ENCODE measurements at regions not wholly inside any gene's neighbourhood (a gene's known extent, or its start where the extent isn't known, plus 50 kb on each side); places are given as distances from the start of the nearest gene placed in this dataset.

DNA sequence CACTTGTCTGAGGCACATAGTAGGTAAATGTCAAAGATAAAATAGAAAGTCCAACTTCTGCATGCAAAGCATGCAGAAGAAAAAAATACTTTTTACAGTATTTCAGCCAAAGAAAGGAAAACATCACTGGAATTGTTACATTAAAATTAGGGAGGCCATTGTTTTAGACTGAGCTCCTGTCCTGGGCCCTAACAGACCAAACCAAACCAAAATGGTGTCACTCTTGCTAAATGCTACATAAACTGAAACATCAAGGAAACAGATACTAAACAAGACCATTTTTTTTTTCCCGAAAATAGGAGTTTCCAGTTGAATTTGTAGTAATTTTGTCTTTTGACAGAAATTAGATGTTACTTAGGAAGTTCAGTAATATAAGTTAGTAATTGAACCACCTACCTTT lies 508.8 kb downstream of the DSC3 start:
- intact Hi-C loops (cut with micrococcal nuclease): no loop called here
- H3K27me3 Mint-ChIP-seq: no peaks in the 10 kb centered on the region
- no peak for TF ChIP-seq EZH2 (IDR thresholded peaks at IDR 0.05; ENCODE audit: borderline replicate concordance, insufficient read depth, low read depth, low read length, poor library complexity, severe bottlenecking)
- TF ChIP-seq CTCF (IDR thresholded peaks at IDR 0.05): no peak

DNA sequence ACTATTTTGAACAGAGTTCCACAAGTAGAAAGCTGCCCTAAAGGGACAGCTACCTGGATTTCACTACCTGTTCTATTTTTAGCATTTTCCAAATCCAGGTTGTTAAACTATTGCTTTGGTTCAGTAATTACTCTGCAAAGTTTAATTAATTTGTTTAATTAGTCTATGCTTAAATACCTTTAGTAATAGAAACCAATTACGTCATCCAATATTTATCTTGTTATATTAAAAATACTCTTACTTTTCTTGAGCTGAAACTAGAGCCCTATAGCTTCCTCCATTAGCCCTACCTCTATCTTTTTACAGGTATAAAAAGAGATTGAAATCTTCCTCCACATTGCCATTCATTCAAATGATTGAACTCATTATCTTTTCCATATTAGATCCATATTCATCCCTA lies 514.6 kb downstream of the DSC3 start:
- H3K27me3 Mint-ChIP-seq: no peaks in the 10 kb centered on the region

More for the DNA sequence above, 508.8 kb downstream of the DSC3 start:
- ChIA-PET POLR2A (no interaction called here), CTCF (no interaction called here)
- Histone ChIP-seq H2AFZ (ENCODE audit: insufficient read depth, low read depth, low read length, poor library complexity, severe bottlenecking) (no peak overlapping the region), H3K9ac (ENCODE audit: low read length) (no peak overlapping the region), H3K36me3 (replicated peaks in 1 of 2; ENCODE audit: control extremely low read depth in 1 of 2, control insufficient read depth in 1 of 2, extremely low read depth in 1 of 2, insufficient read depth in 2 of 2, low read length in 1 of 2) (no peaks in the 10 kb centered on the region), H3K4me2 (replicated peaks; ENCODE audit: low read depth, low read length, poor library complexity, severe bottlenecking) (no peak overlapping the region), H3K9me3 (ENCODE audit: control extremely low read depth in 1 of 3, control insufficient read depth in 2 of 3, insufficient read depth in 1 of 3, low read length in 2 of 3) (no peaks in the 10 kb centered on the region), H3K27ac (ENCODE audit: low read length in 2 of 2) (no peak overlapping the region), H3K79me2 (ENCODE audit: control insufficient read depth, insufficient read depth, low read length) (no peaks in the 10 kb centered on the region), H3K4me3 (ENCODE audit: control extremely low read depth in 1 of 5, extremely low read depth in 1 of 5, insufficient read depth in 1 of 5, low read depth in 2 of 5, low read length in 4 of 5) (no peak overlapping the region), H3K27me3 (replicated peaks in 1 of 4; ENCODE audit: control extremely low read depth in 1 of 4, control insufficient read depth in 3 of 4, insufficient read depth in 4 of 4, low read length in 3 of 4) (no peaks in the 10 kb centered on the region), H4K20me1 (ENCODE audit: control insufficient read depth, insufficient read depth, low read length, poor library complexity, severe bottlenecking) (no peaks in the 10 kb centered on the region), H3K4me1 (ENCODE audit: control insufficient read depth in 2 of 2, insufficient read depth in 2 of 2, low read length in 2 of 2) (no peaks in the 10 kb centered on the region)
- DNase-seq (no peak), ATAC-seq (ENCODE audit: low read depth) (no peak)
- Mint-ChIP-seq H3K4me1 (no peaks in the 10 kb centered on the region), H3K4me3 (no peak overlapping the region), H3K27ac (no peak overlapping the region), H3K9me3 (ENCODE audit: insufficient read depth) (peaks cover 6% of the 10 kb centered on the region)
- no CpG with 5 or more reads among the region's 1 CpG for WGBS (ENCODE audit: insufficient coverage)

More for the DNA sequence above, 514.6 kb downstream of the DSC3 start:
- ATAC-seq (ENCODE audit: low read depth) (no peak), DNase-seq (no peak)
- ChIA-PET CTCF (no interaction called here), POLR2A (no interaction called here)
- Histone ChIP-seq H3K4me2 (replicated peaks; ENCODE audit: low read depth, low read length, poor library complexity, severe bottlenecking) (no peak overlapping the region), H3K36me3 (replicated peaks in 1 of 2; ENCODE audit: control extremely low read depth in 1 of 2, control insufficient read depth in 1 of 2, extremely low read depth in 1 of 2, insufficient read depth in 2 of 2, low read length in 1 of 2) (no peaks in the 10 kb centered on the region), H3K4me1 (ENCODE audit: control insufficient read depth in 2 of 2, insufficient read depth in 2 of 2, low read length in 2 of 2) (no peaks in the 10 kb centered on the region), H3K4me3 (ENCODE audit: control extremely low read depth in 1 of 5, extremely low read depth in 1 of 5, insufficient read depth in 1 of 5, low read depth in 2 of 5, low read length in 4 of 5) (no peak overlapping the region), H2AFZ (ENCODE audit: insufficient read depth, low read depth, low read length, poor library complexity, severe bottlenecking) (no peak overlapping the region), H3K9me3 (ENCODE audit: control extremely low read depth in 1 of 3, control insufficient read depth in 2 of 3, insufficient read depth in 1 of 3, low read length in 2 of 3) (no peaks in the 10 kb centered on the region), H4K20me1 (ENCODE audit: control insufficient read depth, insufficient read depth, low read length, poor library complexity, severe bottlenecking) (no peaks in the 10 kb centered on the region), H3K27me3 (replicated peaks in 1 of 4; ENCODE audit: control extremely low read depth in 1 of 4, control insufficient read depth in 3 of 4, insufficient read depth in 4 of 4, low read length in 3 of 4) (no peaks in the 10 kb centered on the region), H3K27ac (ENCODE audit: low read length in 2 of 2) (no peak overlapping the region), H3K79me2 (ENCODE audit: control insufficient read depth, insufficient read depth, low read length) (no peaks in the 10 kb centered on the region), H3K9ac (ENCODE audit: low read length) (no peak overlapping the region)
- no peak for TF ChIP-seq EZH2 (IDR thresholded peaks at IDR 0.05; ENCODE audit: borderline replicate concordance, insufficient read depth, low read depth, low read length, poor library complexity, severe bottlenecking)
- no peak for TF ChIP-seq CTCF (IDR thresholded peaks at IDR 0.05)
- no peak overlapping the region for H3K4me3 Mint-ChIP-seq
- WGBS (ENCODE audit: insufficient coverage): no CpG with 5 or more reads among the region's 1 CpG
- intact Hi-C loops (cut with micrococcal nuclease): no loop called here
- H3K4me1 Mint-ChIP-seq: no peaks in the 10 kb centered on the region
- H3K9me3 Mint-ChIP-seq (ENCODE audit: insufficient read depth): peaks cover 2% of the 10 kb centered on the region
- no peak overlapping the region for H3K27ac Mint-ChIP-seq

Measured in B cell (primary cell).